ENCODE measurements at regions not wholly inside any gene's neighbourhood (a gene's known extent, or its start where the extent isn't known, plus 50 kb on each side); places are given as distances from the start of the nearest gene placed in this dataset.

GRCh38 chr3:72153477-72154314 is 368.7 kb upstream of the PROK2 start:
- TF ChIP-seq CTCF (IDR thresholded peaks at IDR 0.05) = no peak
- no peak for TF ChIP-seq EZH2 (IDR thresholded peaks at IDR 0.05)
